ENCODE measurements at regions not wholly inside any gene's neighbourhood (a gene's known extent, or its start where the extent isn't known, plus 50 kb on each side); places are given as distances from the start of the nearest gene placed in this dataset.

GRCh38 chr6:144728804-144729203 is 443.7 kb downstream of the UTRN start:
- TF ChIP-seq, protein P1, sequence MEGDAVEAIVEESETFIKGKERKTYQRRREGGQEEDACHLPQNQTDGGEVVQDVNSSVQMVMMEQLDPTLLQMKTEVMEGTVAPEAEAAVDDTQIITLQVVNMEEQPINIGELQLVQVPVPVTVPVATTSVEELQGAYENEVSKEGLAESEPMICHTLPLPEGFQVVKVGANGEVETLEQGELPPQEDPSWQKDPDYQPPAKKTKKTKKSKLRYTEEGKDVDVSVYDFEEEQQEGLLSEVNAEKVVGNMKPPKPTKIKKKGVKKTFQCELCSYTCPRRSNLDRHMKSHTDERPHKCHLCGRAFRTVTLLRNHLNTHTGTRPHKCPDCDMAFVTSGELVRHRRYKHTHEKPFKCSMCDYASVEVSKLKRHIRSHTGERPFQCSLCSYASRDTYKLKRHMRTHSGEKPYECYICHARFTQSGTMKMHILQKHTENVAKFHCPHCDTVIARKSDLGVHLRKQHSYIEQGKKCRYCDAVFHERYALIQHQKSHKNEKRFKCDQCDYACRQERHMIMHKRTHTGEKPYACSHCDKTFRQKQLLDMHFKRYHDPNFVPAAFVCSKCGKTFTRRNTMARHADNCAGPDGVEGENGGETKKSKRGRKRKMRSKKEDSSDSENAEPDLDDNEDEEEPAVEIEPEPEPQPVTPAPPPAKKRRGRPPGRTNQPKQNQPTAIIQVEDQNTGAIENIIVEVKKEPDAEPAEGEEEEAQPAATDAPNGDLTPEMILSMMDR (IDR thresholded peaks at IDR 0.05), result no peak
- TF ChIP-seq POLR2A (IDR thresholded peaks at IDR 0.05) (no peak), EP300 (IDR thresholded peaks at IDR 0.05) (no peak)

Data from gastroesophageal sphincter (tissue), 3 donors.